HepG2 (cell line): ENCODE measurements at regions not wholly inside any gene's neighbourhood (a gene's known extent, or its start where the extent isn't known, plus 50 kb on each side); places are given as distances from the start of the nearest gene placed in this dataset.

Source experiments
- CEBPB ChIP-seq: IDR thresholded peaks from 2 replicates; pipeline ENCODE4 v1.6.1; 2011; ENCODE audit warnings: low read depth, low read length, improper control_type of control experiment, borderline replicate concordance
- CHD2 ChIP-seq: IDR thresholded peaks from 2 replicates; pipeline ENCODE4 v1.6.1; 2011; ENCODE audit warnings: low read depth, low read length, improper control_type of control experiment
- ELF1 ChIP-seq: sonication (generic); formaldehyde crosslinking; IDR thresholded peaks from 2 replicates; pipeline ENCODE4 v1.4.0; 2020; ENCODE audit warnings: missing genetic modification reagents
- ETV5 ChIP-seq: IDR thresholded peaks from 2 replicates; pipeline ENCODE4 v1.6.1; 2018; ENCODE audit warnings: missing biosample characterization, missing genetic modification reagents, inconsistent platforms, borderline replicate concordance
- FOXA1 ChIP-seq, 2 experiments: fragments of 450-650 bp in 1 of 2; sonication (generic) in 1 of 2; formaldehyde crosslinking in 1 of 2; IDR thresholded peaks; 2 replicates each; pipeline versions ENCODE4 v1.4.0 to v1.6.1; 2016 to 2020; ENCODE audit warnings: missing genetic modification reagents in 1 of 2
- ISL2 ChIP-seq: sonication (generic); formaldehyde crosslinking; IDR thresholded peaks from 2 replicates; pipeline ENCODE4 v1.5.0; 2020; ENCODE audit warnings: missing genetic modification reagents
- JARID2 ChIP-seq: sonication (generic); formaldehyde crosslinking; IDR thresholded peaks from 2 replicates; pipeline ENCODE4 v1.8.1; 2023; ENCODE audit warnings: missing genetic modification reagents, inconsistent platforms; ENCODE audit not compliant: insufficient replicate concordance
- LCORL ChIP-seq, 2 experiments: fragments of 450-650 bp in 1 of 2; sonication (generic) in 1 of 2; formaldehyde crosslinking in 1 of 2; IDR thresholded peaks; 2 replicates each; pipeline versions ENCODE4 v1.5.0 to v1.6.1; 2017 to 2020; ENCODE audit warnings: antibody characterized with exemption in 1 of 2, missing genetic modification reagents in 1 of 2
- MBNL3 ChIP-seq: fragments of 250-450 bp; sonication (Bioruptor Pico); conservative IDR thresholded peaks from 2 replicates; pipeline ENCODE4 v1.8.0; 2022; ENCODE audit warnings: mild to moderate bottlenecking, inconsistent platforms
- PTBP1 ChIP-seq: fragments of 200-400 bp; formaldehyde crosslinking; IDR thresholded peaks from 2 replicates; pipeline ENCODE4 v1.6.1; 2018; ENCODE audit warnings: low read length, low read depth; ENCODE audit not compliant: poor library complexity, severe bottlenecking
- RBM39 ChIP-seq: fragments of 200-400 bp; formaldehyde crosslinking; IDR thresholded peaks from one replicate; pipeline ENCODE4 v1.6.1; 2018; ENCODE audit warnings: antibody characterized with exemption, mild to moderate bottlenecking, low read depth, low read length; ENCODE audit not compliant: poor library complexity, severe bottlenecking
- SMARCC2 ChIP-seq: fragments of 450-650 bp; IDR thresholded peaks from 2 replicates; pipeline ENCODE4 v1.6.1; 2017; ENCODE audit warnings: antibody characterized with exemption, mild to moderate bottlenecking
- TGIF2 ChIP-seq: IDR thresholded peaks from 2 replicates; pipeline ENCODE4 v1.6.1; 2016; ENCODE audit warnings: control low read depth, missing compliant biosample characterization
- ZNF33B ChIP-seq: sonication (generic); formaldehyde crosslinking; IDR thresholded peaks from 2 replicates; pipeline ENCODE4 v1.5.1; 2020; ENCODE audit warnings: mild to moderate bottlenecking, missing genetic modification reagents
- ZNF446 ChIP-seq: sonication (generic); formaldehyde crosslinking; IDR thresholded peaks from 2 replicates; pipeline ENCODE4 v1.5.0; 2020; ENCODE audit warnings: mild to moderate bottlenecking, missing genetic modification reagents
- ZNF558 ChIP-seq: sonication (generic); formaldehyde crosslinking; IDR thresholded peaks from 2 replicates; pipeline ENCODE4 v1.9.0; 2022; ENCODE audit warnings: mild to moderate bottlenecking, missing genetic modification reagents, borderline replicate concordance
- ZNF607 ChIP-seq: sonication (generic); formaldehyde crosslinking; IDR thresholded peaks from 2 replicates; pipeline ENCODE4 v1.5.1; 2020; ENCODE audit warnings: missing genetic modification reagents, mild to moderate bottlenecking, borderline replicate concordance
- ZNF761 ChIP-seq: sonication (generic); formaldehyde crosslinking; conservative IDR thresholded peaks from 2 replicates; pipeline ENCODE4 v1.4.0; 2020; ENCODE audit warnings: mild to moderate bottlenecking, missing genetic modification reagents
- ZZZ3 ChIP-seq: sonication (generic); formaldehyde crosslinking; IDR thresholded peaks from 2 replicates; pipeline ENCODE4 v1.4.0; 2020; ENCODE audit warnings: missing genetic modification reagents, mild to moderate bottlenecking, borderline replicate concordance
- TF ChIP-seq, protein P1 (sequence below): fragments of 450-650 bp; IDR thresholded peaks from 2 replicates; pipeline ENCODE4 v1.6.1; 2017
- TF ChIP-seq, protein P2 (sequence below): sonication (generic); formaldehyde crosslinking; IDR thresholded peaks from 2 replicates; pipeline ENCODE4 v1.5.0; 2020; ENCODE audit warnings: mild to moderate bottlenecking, low read depth, missing genetic modification reagents, borderline replicate concordance
- TF ChIP-seq, protein P3 (sequence below): IDR thresholded peaks from 2 replicates; pipeline ENCODE4 v1.6.1; 2016; ENCODE audit warnings: low read depth
- TF ChIP-seq, protein P4 (sequence below): sonication (generic); formaldehyde crosslinking; IDR thresholded peaks from 2 replicates; pipeline ENCODE4 v1.8.0; 2022; ENCODE audit warnings: mild to moderate bottlenecking, missing genetic modification reagents; ENCODE audit not compliant: insufficient replicate concordance
- TF ChIP-seq, protein P5 (sequence below): IDR thresholded peaks from 2 replicates; pipeline ENCODE4 v1.6.1; 2016; ENCODE audit warnings: mild to moderate bottlenecking

DNA sequence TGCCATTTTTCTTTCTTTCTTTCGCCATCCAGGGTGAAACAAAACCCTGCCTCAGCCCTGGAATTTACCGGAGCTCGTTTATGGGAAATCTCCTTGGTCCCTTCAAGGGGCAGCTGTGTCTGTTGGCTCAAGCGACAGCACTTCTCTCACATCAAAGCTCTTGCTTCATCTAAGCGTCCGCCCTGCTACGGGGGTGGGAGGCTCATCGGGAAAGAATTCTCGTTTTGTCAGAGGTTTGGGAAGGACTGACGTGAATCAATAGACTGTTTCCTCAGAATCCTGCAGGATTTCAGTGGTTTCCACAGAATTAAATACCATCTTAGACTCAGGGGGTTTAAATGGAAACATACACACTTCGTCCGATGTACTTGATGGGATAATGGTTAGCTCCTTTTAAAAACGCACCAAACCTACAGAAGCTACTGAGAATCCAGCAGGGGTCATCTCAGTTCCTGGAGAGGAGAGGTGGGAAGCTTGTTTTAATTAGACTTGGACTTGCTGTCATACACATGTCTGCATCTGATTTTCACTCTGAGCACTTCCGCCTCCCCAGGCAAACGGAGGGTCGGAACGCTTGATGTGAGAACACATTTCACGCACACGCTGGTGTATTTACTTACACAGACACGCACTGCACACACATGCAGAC lies 91.6 kb downstream of the ASB1 start (continued):
- TF ChIP-seq, protein P1, sequence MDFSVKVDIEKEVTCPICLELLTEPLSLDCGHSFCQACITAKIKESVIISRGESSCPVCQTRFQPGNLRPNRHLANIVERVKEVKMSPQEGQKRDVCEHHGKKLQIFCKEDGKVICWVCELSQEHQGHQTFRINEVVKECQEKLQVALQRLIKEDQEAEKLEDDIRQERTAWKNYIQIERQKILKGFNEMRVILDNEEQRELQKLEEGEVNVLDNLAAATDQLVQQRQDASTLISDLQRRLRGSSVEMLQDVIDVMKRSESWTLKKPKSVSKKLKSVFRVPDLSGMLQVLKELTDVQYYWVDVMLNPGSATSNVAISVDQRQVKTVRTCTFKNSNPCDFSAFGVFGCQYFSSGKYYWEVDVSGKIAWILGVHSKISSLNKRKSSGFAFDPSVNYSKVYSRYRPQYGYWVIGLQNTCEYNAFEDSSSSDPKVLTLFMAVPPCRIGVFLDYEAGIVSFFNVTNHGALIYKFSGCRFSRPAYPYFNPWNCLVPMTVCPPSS = no peak
- TF ChIP-seq, protein P2, sequence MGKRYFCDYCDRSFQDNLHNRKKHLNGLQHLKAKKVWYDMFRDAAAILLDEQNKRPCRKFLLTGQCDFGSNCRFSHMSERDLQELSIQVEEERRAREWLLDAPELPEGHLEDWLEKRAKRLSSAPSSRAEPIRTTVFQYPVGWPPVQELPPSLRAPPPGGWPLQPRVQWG (CRISPR knock-in tag) = no peak
- TF ChIP-seq, protein P3, sequence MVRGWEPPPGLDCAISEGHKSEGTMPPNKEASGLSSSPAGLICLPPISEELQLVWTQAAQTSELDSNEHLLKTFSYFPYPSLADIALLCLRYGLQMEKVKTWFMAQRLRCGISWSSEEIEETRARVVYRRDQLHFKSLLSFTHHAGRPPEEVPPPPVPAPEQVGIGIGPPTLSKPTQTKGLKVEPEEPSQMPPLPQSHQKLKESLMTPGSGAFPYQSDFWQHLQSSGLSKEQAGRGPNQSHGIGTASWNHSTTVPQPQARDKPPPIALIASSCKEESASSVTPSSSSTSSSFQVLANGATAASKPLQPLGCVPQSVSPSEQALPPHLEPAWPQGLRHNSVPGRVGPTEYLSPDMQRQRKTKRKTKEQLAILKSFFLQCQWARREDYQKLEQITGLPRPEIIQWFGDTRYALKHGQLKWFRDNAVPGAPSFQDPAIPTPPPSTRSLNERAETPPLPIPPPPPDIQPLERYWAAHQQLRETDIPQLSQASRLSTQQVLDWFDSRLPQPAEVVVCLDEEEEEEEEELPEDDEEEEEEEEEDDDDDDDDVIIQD (CRISPR knock-in tag) = 0 out of 2 replicates have a peak, but pooled peaks have one; percentile 38
- no peak for TF ChIP-seq LCORL (IDR thresholded peaks at IDR 0.05)
- TF ChIP-seq LCORL (CRISPR knock-in tag; IDR thresholded peaks at IDR 0.05) = peak; percentile 59; the same call in 1 of the 2 replicates
- TF ChIP-seq ELF1 = 0 out of 2 replicates have a peak, but pooled peaks have one; percentile 27
- TF ChIP-seq ZNF446 (CRISPR knock-in tag) = no peak
- TF ChIP-seq RBM39 = no peak
- TF ChIP-seq MBNL3 (CRISPR knock-in tag) = no peak
- TF ChIP-seq ZNF607 (CRISPR knock-in tag) = no peak
- TF ChIP-seq JARID2 (CRISPR knock-in tag) = no peak
- peak; percentile 41; the same call in 1 of the 2 replicates for TF ChIP-seq ISL2 (CRISPR knock-in tag)
- 0 out of 2 replicates have a peak, but pooled peaks have one; percentile 38 for TF ChIP-seq ZNF761
- TF ChIP-seq, protein P4, sequence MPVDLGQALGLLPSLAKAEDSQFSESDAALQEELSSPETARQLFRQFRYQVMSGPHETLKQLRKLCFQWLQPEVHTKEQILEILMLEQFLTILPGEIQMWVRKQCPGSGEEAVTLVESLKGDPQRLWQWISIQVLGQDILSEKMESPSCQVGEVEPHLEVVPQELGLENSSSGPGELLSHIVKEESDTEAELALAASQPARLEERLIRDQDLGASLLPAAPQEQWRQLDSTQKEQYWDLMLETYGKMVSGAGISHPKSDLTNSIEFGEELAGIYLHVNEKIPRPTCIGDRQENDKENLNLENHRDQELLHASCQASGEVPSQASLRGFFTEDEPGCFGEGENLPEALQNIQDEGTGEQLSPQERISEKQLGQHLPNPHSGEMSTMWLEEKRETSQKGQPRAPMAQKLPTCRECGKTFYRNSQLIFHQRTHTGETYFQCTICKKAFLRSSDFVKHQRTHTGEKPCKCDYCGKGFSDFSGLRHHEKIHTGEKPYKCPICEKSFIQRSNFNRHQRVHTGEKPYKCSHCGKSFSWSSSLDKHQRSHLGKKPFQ (CRISPR knock-in tag) = no peak
- TF ChIP-seq TGIF2 = peak; percentile 52; the same call in 1 of the 2 replicates
- peak; percentile 47; the same call in 1 of the 2 replicates for TF ChIP-seq ETV5 (CRISPR knock-in tag)
- peak; percentile 86 for TF ChIP-seq CEBPB
- no peak for TF ChIP-seq PTBP1
- TF ChIP-seq ZZZ3 = no peak
- TF ChIP-seq, protein P5, sequence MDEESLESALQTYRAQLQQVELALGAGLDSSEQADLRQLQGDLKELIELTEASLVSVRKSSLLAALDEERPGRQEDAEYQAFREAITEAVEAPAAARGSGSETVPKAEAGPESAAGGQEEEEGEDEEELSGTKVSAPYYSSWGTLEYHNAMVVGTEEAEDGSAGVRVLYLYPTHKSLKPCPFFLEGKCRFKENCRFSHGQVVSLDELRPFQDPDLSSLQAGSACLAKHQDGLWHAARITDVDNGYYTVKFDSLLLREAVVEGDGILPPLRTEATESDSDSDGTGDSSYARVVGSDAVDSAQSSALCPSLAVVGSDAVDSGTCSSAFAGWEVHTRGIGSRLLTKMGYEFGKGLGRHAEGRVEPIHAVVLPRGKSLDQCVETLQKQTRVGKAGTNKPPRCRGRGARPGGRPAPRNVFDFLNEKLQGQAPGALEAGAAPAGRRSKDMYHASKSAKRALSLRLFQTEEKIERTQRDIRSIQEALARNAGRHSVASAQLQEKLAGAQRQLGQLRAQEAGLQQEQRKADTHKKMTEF = 0 out of 2 replicates have a peak, but pooled peaks have one; percentile 47
- TF ChIP-seq CHD2 = no peak
- no peak for TF ChIP-seq SMARCC2
- no peak for TF ChIP-seq ZNF33B (CRISPR knock-in tag)
- no peak for TF ChIP-seq FOXA1 (IDR thresholded peaks at IDR 0.05)
- TF ChIP-seq FOXA1 (CRISPR knock-in tag; IDR thresholded peaks at IDR 0.05) = peak; percentile 50
- TF ChIP-seq ZNF558 (CRISPR knock-in tag) = no peak
